Caco-2 (cell line): ENCODE measurements at regions not wholly inside any gene's neighbourhood (a gene's known extent, or its start where the extent isn't known, plus 50 kb on each side); places are given as distances from the start of the nearest gene placed in this dataset.

ENCODE experiments used
- BruUV-seq: library from RNA; stranded (reverse); fragments of 400-500 nt; replicated peaks from 2 replicates; lab custom pipeline; 2021; lab: Mats Ljungman, UMichigan
- CTCF ChIA-PET: fragments of 300-600 bp; sonication (Branson Sonifier 250); formaldehyde crosslinking; loops from one replicate; lab custom pipeline; 2022; ENCODE audit warnings: antibody characterized with exemption; lab: Charles Lee
- POLR2A ChIA-PET: fragments of 300-600 bp; sonication (Branson Sonifier 250); formaldehyde crosslinking; loops from one replicate; lab custom pipeline; 2022; ENCODE audit warnings: antibody characterized with exemption; lab: Charles Lee
- DNase-seq, 2 experiments: peaks; one replicate each; pipeline versions ENCODE4 v3.0.0 to v3.0.0-alpha.2; 2020 to 2022
- H3K27me3 ChIP-seq: replicated peaks from 2 replicates; pipeline ENCODE4 v1.6.0; 2011; ENCODE audit warnings: low read length; ENCODE audit not compliant: control insufficient read depth, insufficient read depth
- H3K36me3 ChIP-seq: 2 replicates; pipeline ENCODE4 v1.5.1; 2011; ENCODE audit warnings: low read length; ENCODE audit not compliant: control insufficient read depth, insufficient read depth
- H3K4me1 ChIP-seq: fragments of 250-450 bp; sonication (Bioruptor Pico); 2 replicates; pipeline ENCODE4 v1.5.1; 2020; ENCODE audit warnings: mild to moderate bottlenecking
- H3K4me3 ChIP-seq: 2 replicates; pipeline ENCODE4 v1.5.1; 2011; ENCODE audit warnings: low read depth, mild to moderate bottlenecking, control low read depth, low read length
- H3K9me3 ChIP-seq: fragments of 250-450 bp; sonication (Bioruptor Pico); 2 replicates; pipeline ENCODE4 v1.5.1; 2020; ENCODE audit warnings: mild to moderate bottlenecking, moderate library complexity
- H3K27ac Mint-ChIP-seq: one replicate; pipeline ENCODE4 v1.8.0; 2022; ENCODE audit warnings: mixed read lengths; ENCODE audit not compliant: unreplicated experiment
- H3K27me3 Mint-ChIP-seq: one replicate; pipeline ENCODE4 v1.8.0; 2022; ENCODE audit warnings: mixed read lengths; ENCODE audit not compliant: insufficient read depth, unreplicated experiment
- H3K36me3 Mint-ChIP-seq: one replicate; pipeline ENCODE4 v1.8.0; 2022; ENCODE audit warnings: mild to moderate bottlenecking, mixed read lengths; ENCODE audit not compliant: insufficient read depth, unreplicated experiment
- H3K4me1 Mint-ChIP-seq: one replicate; pipeline ENCODE4 v1.8.0; 2022; ENCODE audit warnings: low read depth, mixed read lengths; ENCODE audit not compliant: unreplicated experiment
- H3K4me3 Mint-ChIP-seq: one replicate; pipeline ENCODE4 v1.8.0; 2022; ENCODE audit warnings: mild to moderate bottlenecking, moderate library complexity, mixed read lengths; ENCODE audit not compliant: unreplicated experiment
- H3K9me3 Mint-ChIP-seq: one replicate; pipeline ENCODE4 v1.8.0; 2022; ENCODE audit warnings: mixed read lengths; ENCODE audit not compliant: unreplicated experiment
- intact Hi-C: fragments of 100-400 bp; cut with micrococcal nuclease; formaldehyde crosslinking; loops from one replicate; pipeline ENCODE4 v1.10.0; 2022; ENCODE audit not compliant: unreplicated experiment
- TF ChIP-seq, protein P1 (sequence below), 2 experiments: fragments of 200-600 bp in 1 of 2; IDR thresholded peaks; 1 replicate in 1 of 2; 2 replicates in 1 of 2; pipeline versions ENCODE4 v1.5.1 to v1.8.0; 2011 to 2022; ENCODE audit warnings: antibody characterized with exemption in 1 of 2, control low read depth in 1 of 2, inconsistent platforms in 1 of 2, low read depth in 1 of 2, low read length in 1 of 2, mild to moderate bottlenecking in 1 of 2, moderate library complexity in 1 of 2; ENCODE audit not compliant: insufficient read depth in 1 of 2, severe bottlenecking in 1 of 2, unreplicated experiment in 1 of 2

DNA sequence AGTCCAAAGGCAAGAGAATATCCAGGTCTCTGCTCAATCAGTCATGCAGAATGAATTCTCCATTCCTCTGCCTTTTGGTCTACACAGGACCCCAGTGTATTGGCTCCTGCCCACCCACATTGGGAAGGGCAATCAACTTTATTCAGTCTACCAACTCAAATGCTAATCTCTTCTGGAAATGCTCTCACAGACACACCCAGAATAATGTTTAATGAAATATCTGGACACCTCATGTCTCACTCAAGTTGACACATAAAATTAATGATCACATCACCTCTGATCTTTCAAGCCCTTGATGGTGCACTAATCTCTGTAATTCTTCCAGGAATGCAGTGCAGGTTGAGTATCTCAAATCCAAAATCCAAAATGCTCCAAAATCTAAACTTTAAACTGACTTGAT lies 315.6 kb downstream of the HRH4 start:
- no peaks in the 10 kb centered on the region for H3K27me3 Mint-ChIP-seq
- no peak for DNase-seq
- no TSS peak for BruUV-seq
- H3K4me3 Mint-ChIP-seq = no peak overlapping the region
- no peaks in the 10 kb centered on the region for H3K9me3 ChIP-seq
- no peaks in the 10 kb centered on the region for H3K36me3 ChIP-seq
- no peaks in the 10 kb centered on the region for H3K4me1 ChIP-seq
- H3K27me3 ChIP-seq = no peaks in the 10 kb centered on the region
- CTCF ChIA-PET = no interaction called here
- H3K9me3 Mint-ChIP-seq = no peaks in the 10 kb centered on the region
- no peak overlapping the region for H3K27ac Mint-ChIP-seq
- no peaks in the 10 kb centered on the region for H3K4me1 Mint-ChIP-seq
- H3K4me3 ChIP-seq = no peak overlapping the region
- POLR2A ChIA-PET = no interaction called here
- H3K36me3 Mint-ChIP-seq = no peaks in the 10 kb centered on the region
- TF ChIP-seq, protein P1, sequence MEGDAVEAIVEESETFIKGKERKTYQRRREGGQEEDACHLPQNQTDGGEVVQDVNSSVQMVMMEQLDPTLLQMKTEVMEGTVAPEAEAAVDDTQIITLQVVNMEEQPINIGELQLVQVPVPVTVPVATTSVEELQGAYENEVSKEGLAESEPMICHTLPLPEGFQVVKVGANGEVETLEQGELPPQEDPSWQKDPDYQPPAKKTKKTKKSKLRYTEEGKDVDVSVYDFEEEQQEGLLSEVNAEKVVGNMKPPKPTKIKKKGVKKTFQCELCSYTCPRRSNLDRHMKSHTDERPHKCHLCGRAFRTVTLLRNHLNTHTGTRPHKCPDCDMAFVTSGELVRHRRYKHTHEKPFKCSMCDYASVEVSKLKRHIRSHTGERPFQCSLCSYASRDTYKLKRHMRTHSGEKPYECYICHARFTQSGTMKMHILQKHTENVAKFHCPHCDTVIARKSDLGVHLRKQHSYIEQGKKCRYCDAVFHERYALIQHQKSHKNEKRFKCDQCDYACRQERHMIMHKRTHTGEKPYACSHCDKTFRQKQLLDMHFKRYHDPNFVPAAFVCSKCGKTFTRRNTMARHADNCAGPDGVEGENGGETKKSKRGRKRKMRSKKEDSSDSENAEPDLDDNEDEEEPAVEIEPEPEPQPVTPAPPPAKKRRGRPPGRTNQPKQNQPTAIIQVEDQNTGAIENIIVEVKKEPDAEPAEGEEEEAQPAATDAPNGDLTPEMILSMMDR (IDR thresholded peaks at IDR 0.05; ENCODE audit: insufficient read depth in 1 of 2, low read depth in 1 of 2, low read length in 1 of 2, severe bottlenecking in 1 of 2, unreplicated experiment in 1 of 2) = no peak
- intact Hi-C loops = no loop called here

DNA sequence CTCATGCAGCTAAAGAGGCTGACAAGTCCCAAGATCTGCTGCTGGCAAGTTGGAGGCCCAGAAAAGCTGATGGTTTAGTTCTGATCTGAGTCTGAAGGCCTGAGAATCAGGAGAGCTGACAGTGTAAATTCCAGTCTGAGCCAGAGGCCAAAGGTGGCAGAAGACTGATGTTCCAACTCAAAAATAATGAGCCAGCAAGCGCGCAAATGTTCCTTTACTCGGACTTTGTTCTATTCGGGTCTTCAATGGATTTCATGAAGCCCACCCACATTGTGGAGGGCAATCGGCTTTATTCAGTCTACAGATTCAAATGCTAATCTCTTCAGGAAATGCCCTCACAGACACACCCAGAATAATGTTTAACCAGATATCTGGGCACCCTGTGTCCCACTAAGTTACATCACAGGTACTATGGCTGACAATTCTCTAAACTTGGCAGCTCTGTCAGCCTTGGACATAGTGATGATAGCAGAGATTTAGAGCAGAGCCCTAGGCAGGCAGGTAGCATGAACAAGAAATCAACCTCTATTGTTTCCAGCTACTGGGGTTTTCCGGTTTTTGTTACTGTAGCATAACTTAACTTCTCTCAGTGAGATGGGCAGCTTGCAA lies 318.5 kb downstream of the HRH4 start:
- H3K27me3 Mint-ChIP-seq = no peaks in the 10 kb centered on the region
- H3K9me3 Mint-ChIP-seq = no peaks in the 10 kb centered on the region
- H3K27me3 ChIP-seq = no peaks in the 10 kb centered on the region
- H3K4me1 ChIP-seq = no peaks in the 10 kb centered on the region
- TF ChIP-seq, protein P1 (IDR thresholded peaks at IDR 0.05; ENCODE audit: insufficient read depth in 1 of 2, low read depth in 1 of 2, low read length in 1 of 2, severe bottlenecking in 1 of 2, unreplicated experiment in 1 of 2) = no peak
- no peak overlapping the region for H3K4me3 Mint-ChIP-seq
- POLR2A ChIA-PET = no interaction called here
- no peaks in the 10 kb centered on the region for H3K36me3 ChIP-seq
- H3K9me3 ChIP-seq = no peaks in the 10 kb centered on the region
- DNase-seq = no peak
- no peak overlapping the region for H3K4me3 ChIP-seq
- H3K27ac Mint-ChIP-seq = no peak overlapping the region
- intact Hi-C loops = no loop called here
- CTCF ChIA-PET = no interaction called here
- BruUV-seq = no TSS peak
- no peaks in the 10 kb centered on the region for H3K36me3 Mint-ChIP-seq
- no peaks in the 10 kb centered on the region for H3K4me1 Mint-ChIP-seq

DNA sequence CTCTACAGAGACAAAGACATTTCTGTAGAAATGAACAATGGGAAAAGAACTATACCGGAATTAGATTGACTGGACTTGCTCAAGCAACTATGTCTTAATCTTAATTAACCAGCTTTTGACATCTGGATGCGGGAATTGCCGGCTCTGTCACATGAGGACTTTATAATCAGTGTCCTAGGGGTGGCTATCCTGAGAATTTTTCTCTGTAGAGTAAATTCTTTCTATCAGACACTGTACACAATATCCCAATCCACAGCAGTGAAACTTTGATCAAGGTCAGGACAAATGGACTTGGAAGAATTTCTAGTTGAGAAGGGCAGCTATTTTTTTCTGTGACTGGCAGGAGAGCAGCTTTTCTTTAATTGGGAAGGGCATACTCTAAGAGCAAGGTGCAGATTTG lies 322.1 kb downstream of the HRH4 start:
- Mint-ChIP-seq H3K27me3 (no peaks in the 10 kb centered on the region), H3K4me1 (no peaks in the 10 kb centered on the region), H3K9me3 (no peaks in the 10 kb centered on the region), H3K4me3 (no peak overlapping the region), H3K27ac (no peak overlapping the region), H3K36me3 (no peaks in the 10 kb centered on the region)
- TF ChIP-seq, protein P1 (IDR thresholded peaks at IDR 0.05; ENCODE audit: insufficient read depth in 1 of 2, low read depth in 1 of 2, low read length in 1 of 2, severe bottlenecking in 1 of 2, unreplicated experiment in 1 of 2) = no peak
- no TSS peak for BruUV-seq
- no peaks in the 10 kb centered on the region for H3K27me3 ChIP-seq
- ChIA-PET CTCF (no interaction called here), POLR2A (no interaction called here)
- no peak overlapping the region for H3K4me3 ChIP-seq
- no peaks in the 10 kb centered on the region for H3K36me3 ChIP-seq
- intact Hi-C loops = loop anchor here (10.0 kb wide), 1 partner anchor 622 kb away; no protein-coding TSS in a partner anchor
- no peak for DNase-seq
- H3K9me3 ChIP-seq = no peaks in the 10 kb centered on the region
- H3K4me1 ChIP-seq = no peaks in the 10 kb centered on the region
